ENCODE measurements at regions not wholly inside any gene's neighbourhood (a gene's known extent, or its start where the extent isn't known, plus 50 kb on each side); places are given as distances from the start of the nearest gene placed in this dataset.

DNA sequence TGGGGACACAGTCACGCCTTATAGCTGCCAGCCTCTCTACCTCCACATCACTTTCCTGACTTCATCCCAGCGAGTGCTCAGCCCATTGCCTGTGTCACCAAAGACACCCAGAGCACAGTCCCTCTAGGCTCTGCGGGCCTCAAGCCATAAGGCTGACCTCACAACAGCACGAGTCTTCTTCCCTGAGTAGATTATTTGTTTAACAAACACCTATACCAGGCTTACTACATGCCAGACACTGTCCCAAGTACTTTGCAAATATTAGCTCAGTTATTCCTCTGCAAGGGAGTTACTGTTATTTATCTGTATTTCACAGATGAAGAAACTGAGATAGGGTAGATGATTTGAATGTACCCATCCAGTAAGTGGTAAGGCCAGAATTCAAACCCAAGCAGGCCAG is 504.3 kb downstream of the COG6 start:
- TF ChIP-seq, protein P1, sequence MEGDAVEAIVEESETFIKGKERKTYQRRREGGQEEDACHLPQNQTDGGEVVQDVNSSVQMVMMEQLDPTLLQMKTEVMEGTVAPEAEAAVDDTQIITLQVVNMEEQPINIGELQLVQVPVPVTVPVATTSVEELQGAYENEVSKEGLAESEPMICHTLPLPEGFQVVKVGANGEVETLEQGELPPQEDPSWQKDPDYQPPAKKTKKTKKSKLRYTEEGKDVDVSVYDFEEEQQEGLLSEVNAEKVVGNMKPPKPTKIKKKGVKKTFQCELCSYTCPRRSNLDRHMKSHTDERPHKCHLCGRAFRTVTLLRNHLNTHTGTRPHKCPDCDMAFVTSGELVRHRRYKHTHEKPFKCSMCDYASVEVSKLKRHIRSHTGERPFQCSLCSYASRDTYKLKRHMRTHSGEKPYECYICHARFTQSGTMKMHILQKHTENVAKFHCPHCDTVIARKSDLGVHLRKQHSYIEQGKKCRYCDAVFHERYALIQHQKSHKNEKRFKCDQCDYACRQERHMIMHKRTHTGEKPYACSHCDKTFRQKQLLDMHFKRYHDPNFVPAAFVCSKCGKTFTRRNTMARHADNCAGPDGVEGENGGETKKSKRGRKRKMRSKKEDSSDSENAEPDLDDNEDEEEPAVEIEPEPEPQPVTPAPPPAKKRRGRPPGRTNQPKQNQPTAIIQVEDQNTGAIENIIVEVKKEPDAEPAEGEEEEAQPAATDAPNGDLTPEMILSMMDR (IDR thresholded peaks at IDR 0.05; ENCODE audit: poor library complexity) = no peak
- TF ChIP-seq EZH2 (IDR thresholded peaks at IDR 0.05; ENCODE audit: borderline replicate concordance) = no peak
- TF ChIP-seq EZH2phosphoT487 (IDR thresholded peaks at IDR 0.05; ENCODE audit: low read depth, severe bottlenecking, unreplicated experiment) = no peak
